ENCODE measurements at regions not wholly inside any gene's neighbourhood (a gene's known extent, or its start where the extent isn't known, plus 50 kb on each side); places are given as distances from the start of the nearest gene placed in this dataset.

DNA sequence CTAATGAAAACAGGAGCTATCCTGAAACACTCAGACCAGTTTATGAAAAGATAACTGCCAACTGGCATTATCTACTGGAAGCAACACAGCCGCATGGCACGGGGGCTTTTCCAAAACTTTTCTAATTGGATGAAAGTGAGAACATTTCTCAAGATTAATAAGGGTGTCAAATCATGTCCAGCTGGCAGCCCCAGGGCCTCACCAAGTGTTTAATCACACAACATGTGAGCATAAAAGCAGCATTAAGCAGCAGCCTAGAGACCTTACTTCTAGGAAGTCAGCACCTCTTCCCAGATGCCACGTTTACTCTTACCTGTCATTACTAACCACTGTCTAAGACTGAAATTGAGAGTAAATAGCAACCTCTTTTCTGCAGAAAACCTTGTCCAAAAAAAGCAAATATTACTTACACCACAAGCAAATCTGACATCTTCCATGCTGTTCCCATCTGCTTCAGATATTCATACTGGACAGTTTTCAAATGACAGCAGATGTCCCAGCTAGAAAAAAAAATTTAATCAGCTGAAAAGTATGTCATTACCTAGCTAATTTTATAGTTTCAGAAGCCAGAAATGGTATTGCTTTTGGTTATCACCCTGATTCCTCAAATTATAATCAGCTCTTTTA, 341.5 kb upstream of the ZP4 start:
- intact Hi-C loops (cut with DNase I), result no loop called here

DNA sequence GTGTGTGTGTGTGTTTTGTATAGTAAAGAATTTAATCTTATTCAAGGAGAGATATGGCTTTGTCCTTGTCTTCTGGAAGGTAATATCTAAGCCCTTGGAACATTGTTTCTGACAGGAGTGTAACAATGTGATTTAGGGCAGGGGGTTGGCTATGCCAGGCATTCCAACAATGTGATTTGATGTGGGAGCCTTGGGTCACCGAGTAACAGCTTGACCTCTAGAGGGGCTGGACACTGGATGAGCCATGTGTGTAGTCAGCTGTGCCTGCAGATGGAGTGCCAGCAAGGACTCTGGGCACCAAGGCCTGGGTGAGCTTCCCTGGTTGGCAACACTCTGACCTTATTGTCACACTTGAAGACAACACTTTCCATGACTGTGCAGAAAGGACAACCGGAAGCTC, 336.1 kb upstream of the ZP4 start:
- DNase-seq (ENCODE audit: low spot score), result no peak
- intact Hi-C loops (cut with DNase I), result no loop called here

More for the DNA sequence above, 341.5 kb upstream of the ZP4 start:
- no peak for DNase-seq (ENCODE audit: low spot score)

DNA sequence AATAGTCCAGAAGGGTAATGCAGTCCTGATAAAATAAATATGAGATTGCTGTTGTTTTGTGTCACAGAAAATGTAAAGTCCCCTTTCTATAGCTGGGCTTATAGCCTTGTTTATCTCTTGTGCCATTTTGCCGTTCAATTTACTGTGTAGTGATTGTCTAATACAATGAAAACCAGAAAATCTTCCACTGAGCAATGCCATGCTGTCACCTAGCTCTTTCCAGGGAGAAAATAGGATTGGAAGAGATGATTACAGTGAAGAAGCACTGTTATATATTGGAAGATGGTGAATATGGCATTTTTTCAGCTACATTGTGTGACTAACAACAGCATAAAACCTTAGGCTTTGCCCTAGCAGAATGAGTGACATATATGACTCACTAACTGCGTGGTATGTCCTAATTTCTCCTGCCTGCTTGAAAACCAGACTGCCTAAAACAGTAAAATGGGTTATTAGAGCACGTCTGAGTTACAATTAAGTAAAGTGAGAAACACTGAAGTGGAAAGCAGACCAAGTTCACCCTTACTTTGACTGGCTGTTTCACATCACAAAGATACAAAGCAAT, 332.4 kb upstream of the ZP4 start:
- no peak for DNase-seq (ENCODE audit: low spot score)
- intact Hi-C loops (cut with DNase I), result no loop called here

DNA sequence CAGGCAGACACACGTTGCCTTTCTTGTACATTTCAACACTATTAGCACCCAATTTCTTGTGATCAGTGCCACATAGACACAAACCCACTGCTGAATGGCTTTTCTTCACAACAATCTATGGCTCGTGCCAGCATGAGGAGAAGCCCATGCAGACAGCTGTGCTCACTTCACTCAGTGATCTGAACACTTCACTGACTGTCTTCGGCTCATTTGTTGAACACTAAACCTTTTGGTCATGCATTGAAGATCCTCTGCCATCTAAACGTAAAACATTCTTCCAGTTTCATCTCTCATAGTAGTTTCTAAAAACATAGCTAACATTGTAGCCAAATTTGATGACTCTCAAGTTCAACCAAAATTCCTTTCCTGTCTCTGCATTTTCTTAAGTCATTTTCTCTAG, 331.0 kb upstream of the ZP4 start:
- intact Hi-C loops (cut with DNase I), result no loop called here
- DNase-seq (ENCODE audit: low spot score), result no peak

DNA sequence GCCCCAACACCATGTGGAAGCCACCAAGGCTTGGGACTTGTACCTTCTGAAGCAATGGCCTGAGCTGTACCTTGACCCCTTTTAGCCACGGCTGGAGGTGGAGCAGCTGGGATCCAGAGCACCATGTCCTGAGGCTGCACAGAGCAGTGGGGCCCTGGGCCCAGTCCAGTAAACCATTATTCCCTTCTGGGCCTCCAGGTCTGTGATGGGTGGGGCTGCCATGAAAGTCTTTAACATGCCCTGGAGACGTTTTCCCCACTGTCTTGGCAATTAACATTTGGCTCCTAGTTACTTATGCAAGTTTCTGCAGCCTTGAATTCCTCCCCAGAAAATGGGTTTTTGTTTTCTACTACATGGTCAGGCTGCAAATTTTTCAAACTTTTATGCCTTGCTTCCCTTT, 323.7 kb upstream of the ZP4 start:
- intact Hi-C loops (cut with DNase I), result no loop called here
- DNase-seq (ENCODE audit: low spot score), result no peak

DNA sequence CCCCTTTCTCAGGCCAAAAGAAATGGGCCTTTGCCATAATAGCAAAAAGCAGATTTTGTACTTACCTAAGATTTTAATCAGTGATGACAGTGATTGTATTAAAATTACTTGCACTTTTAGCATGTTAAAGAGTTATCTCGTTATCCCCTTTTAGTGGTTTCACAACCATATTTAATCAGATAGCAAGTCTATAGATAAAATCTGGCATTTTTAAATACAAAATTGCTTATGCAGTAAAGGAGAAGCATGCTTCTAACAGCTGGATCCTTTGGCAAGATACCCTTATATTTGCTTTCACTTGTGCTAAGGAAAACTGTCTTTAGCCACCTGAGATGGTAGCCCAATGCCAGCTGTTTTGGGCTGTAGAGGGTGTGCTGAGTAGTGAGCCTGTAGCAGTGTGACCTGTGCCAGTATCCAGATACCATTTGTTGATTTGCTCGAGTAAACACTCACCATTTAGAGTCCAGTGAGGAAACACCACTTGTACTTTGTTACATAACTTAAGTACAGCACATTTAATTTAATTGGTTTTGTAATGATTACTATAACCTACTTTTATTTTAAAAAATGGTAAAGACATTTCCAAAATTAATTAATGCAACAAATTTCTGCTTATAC, 314.4 kb upstream of the ZP4 start:
- intact Hi-C loops (cut with DNase I), result no loop called here
- no peak for DNase-seq (ENCODE audit: low spot score)

DNA sequence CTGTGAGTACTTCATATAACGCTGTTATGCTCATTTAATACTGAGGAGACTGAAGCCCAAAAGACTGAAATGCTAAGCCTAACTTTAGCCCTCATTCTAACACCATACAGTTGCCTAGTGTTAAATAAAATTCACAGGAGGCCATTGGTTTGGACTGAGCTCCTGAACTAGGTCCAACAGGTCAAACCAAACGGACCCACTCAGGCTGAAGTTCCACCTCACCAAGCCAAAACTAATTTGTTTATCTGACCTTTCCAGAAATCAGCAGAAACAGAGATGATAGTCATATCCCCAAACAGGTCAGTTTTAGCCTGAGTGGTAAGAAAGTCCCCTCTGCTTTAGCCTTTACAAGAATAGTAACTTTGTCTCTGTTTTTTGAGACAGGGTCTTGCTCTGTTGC, 311.3 kb upstream of the ZP4 start:
- no peak for DNase-seq (ENCODE audit: low spot score)
- intact Hi-C loops (cut with DNase I), result no loop called here

DNA sequence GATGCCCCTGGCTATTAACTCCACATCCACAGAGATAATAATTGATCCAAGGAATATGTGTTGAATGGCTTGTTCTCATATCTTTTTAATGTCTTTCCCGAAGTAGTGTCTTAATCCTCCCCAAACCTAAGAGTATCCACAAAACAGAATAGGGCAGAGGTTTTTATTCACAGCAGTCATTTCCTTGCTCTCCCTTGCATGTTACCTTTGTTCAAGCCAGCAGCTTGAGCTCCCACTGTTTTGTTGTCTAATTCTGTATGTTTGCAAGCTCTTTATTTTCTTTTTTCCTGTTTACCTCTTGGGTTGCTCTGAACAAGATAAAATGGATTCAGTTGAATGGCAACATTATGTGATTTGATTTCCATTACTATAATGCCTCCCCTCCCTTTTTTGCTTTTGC, 308.6 kb upstream of the ZP4 start:
- no peak for DNase-seq (ENCODE audit: low spot score)
- intact Hi-C loops (cut with DNase I), result no loop called here

DNA sequence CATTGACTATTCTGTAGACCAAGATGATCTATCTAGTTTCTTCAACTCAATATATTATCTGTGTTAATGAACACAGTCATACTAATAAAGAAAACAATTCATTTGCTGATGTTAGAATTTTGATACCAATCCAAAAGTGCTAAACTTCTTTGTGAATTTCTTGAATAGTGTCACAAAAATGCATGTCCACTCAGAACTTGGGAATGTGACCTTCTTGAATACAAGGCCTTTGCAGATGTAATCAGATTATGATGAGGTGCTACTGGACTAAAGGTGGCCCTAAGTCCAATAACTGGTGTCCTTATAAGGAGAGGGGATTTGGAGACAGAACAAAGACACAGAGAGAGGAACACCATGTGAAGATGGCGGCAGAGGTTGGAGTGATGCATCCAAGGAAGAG, 305.8 kb upstream of the ZP4 start:
- no peak for DNase-seq (ENCODE audit: low spot score)
- intact Hi-C loops (cut with DNase I), result no loop called here

DNA sequence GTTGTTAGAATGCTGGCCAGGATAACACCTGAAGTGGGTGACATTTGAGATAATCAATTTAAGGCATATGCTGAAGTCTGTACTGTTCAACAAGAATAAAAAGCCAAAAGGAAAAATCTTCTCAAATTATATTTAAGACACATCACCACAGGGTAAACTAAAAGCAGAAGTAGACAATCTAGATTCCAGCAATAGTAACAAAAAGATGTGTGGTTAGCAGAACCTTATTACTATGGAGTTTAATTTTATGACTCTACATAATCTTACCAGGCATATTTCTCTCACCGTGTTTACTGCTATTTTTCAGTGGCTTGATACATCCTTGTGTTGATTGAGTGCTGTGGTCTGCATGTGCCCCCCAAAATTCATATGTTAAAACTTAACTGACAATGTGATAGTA, 300.4 kb upstream of the ZP4 start:
- DNase-seq (ENCODE audit: low spot score), result no peak
- intact Hi-C loops (cut with DNase I), result no loop called here

DNA sequence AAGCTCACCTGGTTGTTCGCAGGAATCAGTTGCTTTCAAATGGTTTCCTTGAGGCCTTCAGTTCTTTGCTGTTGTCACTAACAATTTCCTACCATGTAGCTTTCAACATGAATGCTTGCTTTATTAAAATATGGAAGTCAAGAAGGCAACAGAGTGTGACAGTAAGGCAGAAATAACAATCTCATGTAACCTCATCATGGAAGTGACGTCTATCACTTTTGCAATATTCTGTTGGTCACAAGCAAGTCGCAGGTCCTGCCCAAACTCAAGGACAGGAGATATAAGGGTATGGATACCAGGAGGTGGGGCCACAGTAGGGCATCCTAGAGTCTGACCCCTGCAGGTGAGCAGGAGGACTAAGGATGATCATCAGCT, 296.8 kb upstream of the ZP4 start:
- DNase-seq (ENCODE audit: low spot score), result no peak
- intact Hi-C loops (cut with DNase I), result no loop called here

DNA sequence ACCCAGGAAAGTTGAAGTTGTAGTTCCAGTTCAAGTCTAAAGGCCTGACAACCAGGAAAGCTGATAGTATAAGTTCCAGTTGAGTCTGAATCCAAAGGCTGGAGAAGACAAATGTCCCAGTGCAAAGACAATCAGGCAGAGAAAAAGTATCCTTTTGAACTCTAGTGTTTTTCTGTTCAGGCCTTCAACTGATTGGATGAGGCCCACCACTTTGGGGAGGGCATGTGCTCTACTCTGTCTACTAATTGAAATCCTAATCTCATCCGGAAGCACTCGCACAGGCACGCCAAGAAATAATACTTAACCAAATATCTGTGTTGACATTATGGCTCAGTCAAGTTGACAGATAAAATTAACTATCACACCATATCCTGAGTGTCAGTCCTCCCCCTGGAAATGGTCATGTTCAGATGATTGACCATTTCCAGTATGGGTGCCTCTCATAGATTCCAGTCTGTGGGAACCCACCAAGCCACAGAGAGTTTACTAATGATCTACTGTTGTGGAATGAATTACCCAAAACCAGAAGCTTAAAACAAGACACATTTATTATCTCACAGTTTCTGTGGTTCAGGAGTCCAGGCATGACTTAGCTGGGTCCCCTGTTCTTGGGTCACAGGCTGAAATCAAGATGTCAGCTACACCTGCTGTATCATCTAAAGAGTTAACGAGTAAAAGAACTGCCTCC, 296.3 kb upstream of the ZP4 start:
- DNase-seq (ENCODE audit: low spot score), result no peak
- intact Hi-C loops (cut with DNase I), result no loop called here

DNA sequence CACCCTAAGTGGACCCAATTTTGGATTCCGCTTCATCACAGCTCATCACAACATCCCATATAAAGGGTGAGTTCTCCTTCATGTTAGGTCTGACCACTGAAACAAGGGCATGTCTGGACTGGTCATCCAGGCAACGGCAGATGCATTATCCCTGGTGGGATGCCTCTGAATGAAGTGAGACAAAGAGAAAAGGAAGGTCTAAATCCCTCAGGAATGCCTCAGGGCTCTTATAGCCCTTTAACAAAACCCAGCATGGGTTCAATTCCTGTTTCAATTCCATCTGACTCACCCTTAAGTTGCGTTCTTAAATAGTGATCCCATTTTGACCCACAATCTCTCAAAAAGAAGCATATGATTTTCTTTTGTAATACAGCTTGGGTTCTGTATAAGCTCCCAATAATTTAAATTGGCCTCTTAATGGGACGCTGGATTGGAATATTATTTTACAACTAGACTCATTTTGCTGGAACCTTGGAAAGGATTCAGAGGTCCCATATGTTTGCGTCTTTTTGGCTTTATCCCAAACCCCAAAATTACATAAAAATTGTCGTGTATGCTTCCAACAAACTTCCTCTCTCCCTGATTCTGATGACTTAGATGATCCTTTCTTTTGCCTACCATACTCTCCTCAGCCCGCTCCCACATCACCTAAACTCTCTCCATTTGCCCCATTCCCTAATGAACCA, 287.4 kb upstream of the ZP4 start:
- no peak for DNase-seq (ENCODE audit: low spot score)
- intact Hi-C loops (cut with DNase I), result no loop called here

DNA sequence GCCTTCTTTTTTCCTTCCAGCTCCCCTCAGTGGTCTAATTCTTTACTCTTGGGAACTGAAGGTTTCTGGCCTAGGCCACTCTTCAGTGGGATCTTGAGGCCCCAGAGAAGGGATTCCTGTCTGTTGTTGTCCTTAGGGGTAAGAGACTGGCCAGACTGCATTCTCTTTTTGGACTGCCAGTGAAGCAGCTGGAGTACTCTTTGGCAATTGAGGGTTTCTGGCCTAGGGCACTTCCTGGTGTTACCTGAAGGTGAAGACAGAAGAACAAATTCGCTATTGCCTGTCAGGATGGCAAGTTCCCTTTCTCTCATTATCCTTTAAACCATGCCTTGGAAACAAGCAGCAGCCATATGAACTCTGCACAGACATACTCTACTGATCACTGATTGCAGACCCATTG, 286.6 kb upstream of the ZP4 start:
- intact Hi-C loops (cut with DNase I), result no loop called here
- DNase-seq (ENCODE audit: low spot score), result no peak

DNA sequence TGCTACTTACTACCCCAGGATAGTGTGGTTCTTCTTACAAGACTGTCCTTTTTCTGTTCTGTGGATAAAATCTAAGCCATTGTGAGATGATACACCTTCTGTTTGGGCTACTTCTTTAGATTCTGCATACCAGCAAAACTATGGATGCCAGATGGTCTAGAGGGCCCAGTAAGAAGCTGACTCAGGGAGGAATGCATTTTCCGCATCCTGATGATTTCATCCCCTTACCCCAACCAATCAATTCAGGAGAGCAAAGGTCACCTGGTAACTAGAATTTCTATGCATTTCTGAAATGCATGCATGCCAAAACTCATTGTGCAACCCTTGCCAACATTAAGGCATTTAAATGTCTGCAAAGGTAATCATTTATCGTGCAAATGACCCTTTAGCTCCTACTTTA, 285.7 kb upstream of the ZP4 start:
- no peak for DNase-seq (ENCODE audit: low spot score)
- intact Hi-C loops (cut with DNase I), result no loop called here

DNA sequence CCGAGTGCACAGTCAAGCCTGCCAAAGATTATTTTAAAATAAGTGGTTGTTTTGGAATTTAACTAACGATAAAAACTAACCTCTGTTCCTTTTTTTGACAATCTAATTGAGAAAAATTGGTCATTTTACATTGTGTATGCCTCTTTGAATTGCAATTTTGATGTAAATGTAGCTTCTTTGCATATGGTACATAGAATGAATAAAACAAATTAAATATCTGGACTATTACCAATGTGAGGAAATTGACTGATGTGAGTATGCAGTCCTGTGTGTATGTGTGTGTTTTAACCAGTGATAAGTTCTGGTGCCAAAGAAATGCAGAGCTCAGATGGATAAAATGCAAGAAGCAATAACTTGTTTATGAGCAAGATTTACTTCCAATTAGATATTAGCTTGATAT, 281.3 kb upstream of the ZP4 start:
- intact Hi-C loops (cut with DNase I), result no loop called here
- DNase-seq (ENCODE audit: low spot score), result no peak

DNA sequence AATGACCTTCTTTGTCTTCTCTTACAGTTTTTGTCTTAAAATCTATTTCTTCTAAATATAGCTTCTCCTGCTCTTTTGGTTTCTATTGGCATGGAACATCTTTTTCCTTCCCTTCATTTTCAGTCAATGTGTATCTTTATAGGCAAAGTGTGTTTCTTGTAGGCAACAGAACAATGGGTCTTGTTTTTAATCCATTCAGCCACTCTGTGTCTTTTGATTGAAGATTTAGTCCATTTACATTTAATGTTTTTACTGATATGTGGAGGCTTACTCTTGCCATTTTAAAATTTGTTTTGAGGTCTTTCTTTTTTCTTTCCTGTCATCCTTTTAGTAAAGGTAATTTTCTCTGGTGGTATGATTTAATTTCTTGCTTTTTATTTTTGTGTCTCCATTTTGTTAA, 271.2 kb upstream of the ZP4 start:
- no peak for DNase-seq (ENCODE audit: low spot score)
- intact Hi-C loops (cut with DNase I), result no loop called here

DNA sequence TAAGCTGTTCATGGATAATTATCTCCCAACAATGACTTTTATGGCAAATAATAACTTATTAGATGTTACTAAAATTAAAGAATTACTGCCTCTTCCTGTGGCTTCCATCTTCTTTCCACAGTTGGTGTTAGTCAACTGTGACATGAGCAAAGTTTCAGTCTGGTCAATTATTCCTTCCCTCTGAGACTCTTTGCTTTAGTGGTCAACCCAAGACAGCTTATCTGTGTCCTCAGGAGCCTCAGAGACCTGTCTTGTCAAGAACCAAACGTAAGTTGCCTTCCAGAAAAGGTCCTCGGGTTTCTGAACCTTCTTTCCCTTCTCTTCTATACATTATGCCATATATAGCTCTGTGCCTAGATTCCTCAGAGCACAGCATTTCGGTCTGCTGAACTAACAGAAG, 263.2 kb upstream of the ZP4 start:
- intact Hi-C loops (cut with DNase I), result no loop called here
- no peak for DNase-seq (ENCODE audit: low spot score)

DNA sequence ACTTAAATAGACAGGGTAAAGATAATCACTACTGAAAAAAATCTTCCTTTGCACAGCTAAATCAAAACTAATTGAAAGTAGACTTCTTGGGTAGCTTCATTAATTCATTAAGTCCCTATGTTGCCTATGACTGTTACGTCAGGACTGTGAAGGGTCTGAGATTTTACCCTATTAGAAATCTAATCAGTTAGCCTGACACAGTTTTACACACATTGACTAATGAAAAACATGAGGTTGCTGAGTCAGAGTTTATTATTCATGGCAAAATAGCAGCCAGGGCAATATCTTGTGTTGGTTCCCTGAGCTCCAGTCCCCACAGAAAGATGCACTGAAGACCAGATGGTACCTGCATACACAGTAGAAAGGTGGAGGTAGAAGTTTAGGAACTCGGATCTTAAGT, 262.5 kb upstream of the ZP4 start:
- intact Hi-C loops (cut with DNase I), result no loop called here
- DNase-seq (ENCODE audit: low spot score), result no peak

DNA sequence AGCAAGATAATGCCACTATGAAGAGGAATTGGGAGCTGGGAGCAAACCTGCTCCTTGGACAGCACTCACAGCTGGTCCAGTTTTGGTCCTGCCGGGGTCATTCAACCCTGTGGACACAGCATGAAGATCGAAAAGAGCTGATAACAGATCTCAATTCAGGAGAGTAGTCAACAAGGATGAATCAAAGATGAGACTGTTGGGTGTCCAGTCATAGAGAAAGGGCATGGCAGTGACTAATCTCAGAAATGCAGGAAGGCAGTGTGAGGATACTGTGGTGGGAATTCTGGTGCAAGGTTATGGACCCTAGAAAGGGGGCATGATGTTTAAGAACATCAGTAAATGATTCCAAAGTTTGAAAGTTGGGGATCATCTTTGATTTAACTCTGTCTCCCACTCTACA, 261.4 kb upstream of the ZP4 start:
- no peak for DNase-seq (ENCODE audit: low spot score)
- intact Hi-C loops (cut with DNase I), result no loop called here
